Hypothalamus (tissue), 51 donors: ENCODE measurements at regions not wholly inside any gene's neighbourhood (a gene's known extent, or its start where the extent isn't known, plus 50 kb on each side); places are given as distances from the start of the nearest gene placed in this dataset.

Source experiments
- DNase-seq, 51 donors: peaks; one replicate each; lab custom pipeline; 2025; lab: John Stamatoyannopoulos, UW

DNA sequence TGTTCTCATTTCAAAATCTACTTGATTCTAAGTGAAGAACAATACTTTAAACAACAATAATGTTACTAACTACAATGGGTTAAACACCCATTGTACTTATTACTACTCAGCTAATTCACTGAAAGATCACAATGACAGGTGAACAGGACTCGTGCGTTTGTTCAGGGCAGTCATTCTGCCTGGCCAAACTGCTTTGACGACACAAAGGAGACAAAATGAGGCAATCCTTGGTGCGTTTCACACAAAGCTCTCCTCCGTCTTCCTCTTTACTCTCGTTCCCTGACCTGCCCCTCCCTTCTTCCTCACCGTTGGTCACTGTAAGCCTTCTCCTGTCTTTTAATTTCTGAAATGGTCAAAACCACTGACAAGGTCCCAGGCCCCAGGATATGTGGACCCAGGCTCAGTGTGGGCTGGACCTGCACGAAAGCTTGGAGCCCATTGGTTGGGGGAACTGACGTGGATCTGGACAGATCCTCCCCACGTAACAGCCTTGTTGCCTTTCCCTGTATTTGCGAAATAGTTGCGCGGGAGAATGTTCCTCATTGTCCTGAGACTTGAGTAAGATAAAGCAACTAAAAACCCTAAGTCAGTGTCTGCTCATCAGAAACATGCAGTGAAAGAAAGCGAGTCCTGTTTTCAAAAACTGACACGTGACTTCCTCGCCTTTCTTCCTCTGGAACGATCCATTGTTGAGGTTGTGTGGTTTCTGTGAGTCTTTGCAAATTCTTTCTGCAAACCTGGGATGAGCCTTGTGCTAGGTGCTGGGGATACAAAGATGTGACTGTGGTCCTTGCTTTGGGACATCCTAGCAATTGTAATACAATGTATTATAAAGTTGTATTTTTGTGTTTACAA lies 147.1 kb upstream of the RGMA start:
- peak in 31 of 51 donors; percentile 2 to 59 (median 29) for DNase-seq

- DNase-seq: no peak
Measured at GRCh38 chr15:93235269-93235668, 146.3 kb upstream of the RGMA start.

DNA sequence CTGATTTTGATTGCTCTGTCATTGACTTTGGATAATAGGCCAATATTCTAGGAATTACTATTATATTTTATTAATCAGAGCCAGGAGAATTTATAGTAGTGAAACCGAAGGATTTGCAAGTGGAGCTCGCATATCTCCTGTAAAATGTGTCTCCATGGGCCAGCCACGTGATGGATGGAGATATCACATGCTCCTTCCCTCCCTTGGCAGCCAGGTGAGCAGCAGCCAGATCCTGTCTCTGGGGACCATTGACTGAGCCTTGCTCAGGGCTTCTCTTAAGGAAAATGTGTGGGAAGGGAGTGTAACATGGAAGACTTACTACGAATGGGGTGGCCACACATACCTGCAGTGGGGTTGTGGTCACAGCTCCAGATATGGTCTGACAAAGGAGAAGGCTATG lies 144.7 kb upstream of the RGMA start:
- no peak for DNase-seq

GRCh38 chr15:93232845-93233244 lies 143.8 kb upstream of the RGMA start:
- no peak for DNase-seq

DNA sequence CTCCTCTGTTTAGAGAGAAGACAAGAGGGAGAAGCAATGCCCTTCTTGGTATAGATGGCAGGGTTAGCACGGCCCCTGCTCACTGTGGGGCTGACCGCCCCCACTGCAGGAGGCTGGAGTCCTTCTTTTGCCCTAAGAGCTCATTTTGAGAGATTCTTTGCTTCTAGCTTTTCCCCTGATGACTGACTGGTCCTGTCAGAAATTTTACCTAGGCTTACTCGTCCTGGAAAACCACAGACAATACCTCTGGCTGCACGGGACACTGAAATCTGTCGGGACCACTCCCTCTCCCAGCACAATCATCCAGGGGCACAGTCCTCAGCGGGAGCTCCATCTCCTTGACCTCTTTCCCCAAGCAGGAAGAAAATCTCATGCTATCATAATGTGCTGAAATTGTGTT lies 143.0 kb upstream of the RGMA start:
- no peak for DNase-seq

GRCh38 chr15:93231261-93231925 lies 142.4 kb upstream of the RGMA start:
- no peak for DNase-seq

DNA sequence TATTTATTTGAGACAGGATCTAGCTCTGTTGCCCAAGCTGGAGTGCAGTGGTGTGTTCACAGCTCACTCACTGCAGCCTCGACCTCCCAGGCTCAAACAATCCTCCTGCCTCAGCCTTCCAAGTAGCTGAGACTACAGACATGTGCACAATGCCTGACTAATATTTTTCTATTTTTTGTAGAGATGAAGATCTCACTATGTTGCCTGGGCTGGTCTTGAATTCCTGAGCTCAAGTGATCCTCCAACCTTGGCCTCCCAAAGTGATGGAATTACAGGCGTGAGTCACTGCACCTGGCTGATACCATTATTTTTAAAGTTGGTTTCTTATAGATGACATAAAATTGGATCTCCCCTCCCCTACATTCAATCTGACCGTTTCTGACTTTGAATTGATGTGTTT lies 139.5 kb upstream of the RGMA start:
- DNase-seq: no peak

DNA sequence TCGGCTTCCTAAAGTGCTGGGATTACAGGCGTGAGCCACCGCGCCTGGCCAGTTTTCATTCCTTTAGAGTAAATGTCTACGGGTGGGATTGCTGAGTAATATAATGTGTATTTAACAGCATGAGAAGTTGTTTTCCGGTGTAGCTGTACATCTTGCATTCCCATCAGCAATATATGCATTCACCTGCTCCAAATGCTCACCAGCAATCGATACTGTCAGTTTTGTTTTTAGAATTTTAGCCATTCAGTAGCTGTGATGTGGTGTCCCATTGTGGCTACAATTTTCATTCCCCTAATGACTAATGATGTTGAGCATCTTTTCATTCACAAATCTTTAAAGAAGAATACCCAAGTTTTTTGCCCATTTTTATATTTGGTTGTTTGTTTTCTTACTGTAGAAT lies 134.8 kb upstream of the RGMA start:
- no peak for DNase-seq

- no peak for DNase-seq
Measured at GRCh38 chr15:93221759-93222158, 132.7 kb upstream of the RGMA start.

GRCh38 chr15:93219859-93220420 lies 130.9 kb upstream of the RGMA start:
- no peak for DNase-seq

- DNase-seq: no peak
Measured at GRCh38 chr15:93217343-93217742, 128.3 kb upstream of the RGMA start.

DNA sequence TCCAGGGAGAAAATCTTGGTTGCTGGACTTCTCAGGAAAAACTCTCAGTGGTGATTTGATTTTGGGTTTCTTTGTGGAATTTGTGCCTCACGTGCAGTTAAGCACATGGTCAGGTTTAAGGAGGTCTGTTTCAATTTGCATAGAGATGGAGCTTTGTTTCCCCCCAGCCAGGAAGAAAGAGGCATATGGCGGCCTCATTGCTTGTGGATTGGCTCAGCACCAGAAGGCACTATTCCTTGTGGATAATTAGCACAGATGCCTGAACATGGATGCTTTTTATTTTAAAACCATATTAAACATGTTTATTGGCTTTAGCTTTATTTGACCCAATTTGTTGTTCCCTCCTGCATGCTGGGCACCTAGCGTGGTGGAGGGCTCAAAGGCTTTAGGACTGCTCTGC lies 125.1 kb upstream of the RGMA start:
- DNase-seq: no peak

DNA sequence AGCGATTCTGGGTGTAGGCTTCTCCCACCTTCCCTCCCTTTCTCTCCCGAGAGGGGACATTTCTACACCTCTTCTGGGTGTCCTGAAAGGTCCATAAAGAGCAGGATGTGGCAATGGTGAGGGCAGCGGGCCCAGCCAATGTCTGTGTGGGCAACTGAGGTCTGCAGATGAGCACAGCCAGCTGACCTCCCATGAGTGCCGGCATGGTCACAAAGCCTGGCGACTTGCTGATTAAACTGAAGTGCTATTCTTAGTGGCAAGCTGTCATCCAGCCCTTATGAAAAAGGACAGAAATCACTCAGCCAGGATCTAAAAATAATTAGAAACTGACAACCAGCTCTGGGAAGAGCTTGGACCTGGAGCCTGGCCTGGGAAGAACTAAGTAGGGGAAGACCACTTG lies 124.3 kb upstream of the RGMA start:
- DNase-seq: peak in 1 of 51 donors; percentile 2

- DNase-seq: no peak
Measured at GRCh38 chr15:93212578-93212977, 123.6 kb upstream of the RGMA start.

GRCh38 chr15:93210995-93211394 lies 122.0 kb upstream of the RGMA start:
- DNase-seq: no peak

DNA sequence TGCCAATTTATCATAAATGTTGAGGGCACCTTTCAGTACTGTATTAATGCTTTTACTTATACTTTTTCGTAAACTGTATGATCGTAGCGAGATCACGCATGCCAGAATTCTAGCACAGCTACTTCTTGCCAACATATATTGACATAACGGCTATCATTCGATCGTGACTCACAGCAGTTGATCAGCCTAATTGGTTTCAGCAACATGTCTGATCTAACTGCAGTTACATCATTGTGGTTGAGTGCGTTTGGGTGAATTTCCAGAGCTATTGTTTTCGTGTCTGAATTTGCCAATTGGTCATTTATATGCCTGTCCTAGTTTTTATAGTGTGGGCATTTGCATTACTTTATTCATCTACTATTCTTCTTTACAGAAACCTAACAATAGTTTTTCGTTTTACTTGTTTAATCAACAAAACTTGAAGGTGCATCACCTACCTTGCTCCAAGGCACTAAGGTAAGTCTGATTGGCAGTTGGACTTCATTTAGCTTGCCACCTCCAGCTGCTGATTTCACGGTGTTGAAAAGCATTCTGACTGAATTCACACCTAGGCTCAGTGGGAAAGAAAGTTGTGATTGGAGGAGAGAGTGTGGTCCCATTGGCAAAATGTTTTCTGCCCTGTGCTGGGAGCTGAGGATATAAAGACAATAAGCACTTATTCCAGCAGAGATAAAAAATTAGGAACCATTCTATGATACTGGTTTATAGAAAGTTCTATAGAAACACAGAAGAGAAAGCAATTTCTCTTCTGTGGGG lies 120.9 kb upstream of the RGMA start:
- no peak for DNase-seq

- no peak for DNase-seq
Measured at GRCh38 chr15:93206893-93207292, 117.9 kb upstream of the RGMA start.

DNA sequence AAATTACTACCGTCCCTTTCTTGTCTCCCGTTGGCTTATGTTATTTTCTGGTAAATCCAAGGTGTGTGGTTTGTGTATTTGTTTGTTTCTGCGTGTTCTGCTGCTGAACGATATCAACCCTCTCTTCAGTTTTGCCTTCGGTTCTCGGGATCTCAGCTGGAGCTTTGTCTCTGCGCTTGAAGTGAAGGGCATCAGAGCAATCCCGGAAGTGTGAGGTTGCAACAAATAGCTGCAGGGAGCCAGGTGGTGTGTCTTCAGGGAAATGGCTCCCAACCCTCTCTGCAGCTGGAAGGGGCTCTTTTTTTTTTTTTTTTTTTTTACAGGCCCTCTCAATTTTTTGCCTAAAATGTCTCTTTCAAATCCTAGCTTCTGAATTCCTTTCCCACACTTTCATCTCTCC lies 116.4 kb upstream of the RGMA start:
- no peak for DNase-seq

DNA sequence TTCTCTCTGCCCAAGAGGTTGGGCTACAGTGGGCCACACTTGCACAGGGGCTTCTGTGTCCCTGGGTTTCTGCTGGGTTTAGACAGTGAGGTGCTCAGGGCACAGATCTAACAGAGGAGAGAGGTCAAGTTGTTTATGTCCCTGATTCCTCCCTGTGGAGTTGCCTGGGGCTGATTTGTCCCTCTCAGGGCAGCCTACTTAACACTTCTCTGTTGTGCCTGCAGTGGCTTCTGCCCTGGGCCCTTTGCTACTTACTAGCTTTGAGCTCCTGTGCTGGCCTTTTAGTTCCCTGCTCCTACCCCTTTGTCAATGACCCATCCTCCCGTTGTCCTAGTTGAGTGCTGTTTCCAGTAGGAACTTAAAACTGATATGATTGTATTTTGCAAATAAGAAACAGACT lies 114.0 kb upstream of the RGMA start:
- no peak for DNase-seq

GRCh38 chr15:93202405-93202804 lies 113.4 kb upstream of the RGMA start:
- no peak for DNase-seq

DNA sequence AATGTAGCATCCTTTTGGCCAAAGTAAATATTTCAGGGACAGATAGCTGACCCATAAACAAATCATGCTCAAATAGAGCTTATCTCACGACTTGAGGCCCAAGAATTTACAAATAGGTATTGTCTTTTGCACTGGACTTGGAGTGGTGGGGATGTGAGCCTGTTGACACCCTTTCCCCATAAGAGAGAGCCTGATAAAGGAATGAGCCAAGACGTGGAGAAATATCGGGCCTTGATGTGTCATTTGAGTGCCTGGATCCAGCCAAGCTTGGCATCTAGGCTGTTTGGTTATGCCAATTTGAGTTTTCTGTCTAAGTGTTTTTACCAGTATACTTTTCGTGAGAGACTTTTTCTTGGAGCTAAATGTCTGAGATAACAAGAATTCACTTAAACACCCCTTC lies 112.9 kb upstream of the RGMA start:
- DNase-seq: no peak
